UCSD-AML1 (cell line): ENCODE measurements at regions not wholly inside any gene's neighbourhood (a gene's known extent, or its start where the extent isn't known, plus 50 kb on each side); places are given as distances from the start of the nearest gene placed in this dataset.

Source experiments
- DNase-seq: peaks from one replicate; lab custom pipeline; 2025; ENCODE audit not compliant: unreplicated experiment; lab: John Stamatoyannopoulos, UW

GRCh38 chr16:47787696-47788095, 326.6 kb downstream of the PHKB start:
- DNase-seq = no peak

GRCh38 chr16:47781673-47782072, 320.5 kb downstream of the PHKB start:
- no peak for DNase-seq

- no peak for DNase-seq
These were observed 319.2 kb downstream of the PHKB start for GRCh38 chr16:47780213-47780875.

GRCh38 chr16:47779201-47780016, 318.3 kb downstream of the PHKB start:
- peak; percentile 80 for DNase-seq

- DNase-seq = no peak
These were observed 317.1 kb downstream of the PHKB start for GRCh38 chr16:47778106-47778801.

- DNase-seq = no peak
These were observed 316.1 kb downstream of the PHKB start for GRCh38 chr16:47777220-47777619.

GRCh38 chr16:47774661-47775060, 313.5 kb downstream of the PHKB start:
- DNase-seq = peak; percentile 20

- no peak for DNase-seq
These were observed 292.5 kb downstream of the PHKB start for GRCh38 chr16:47753659-47754058.
